Activated CD4-positive, alpha-beta T cell treated with anti-CD3 and anti-CD28 coated beads for 24 hours (primary cell): ENCODE measurements at regions not wholly inside any gene's neighbourhood (a gene's known extent, or its start where the extent isn't known, plus 50 kb on each side); places are given as distances from the start of the nearest gene placed in this dataset.
A peak's percentile ranks its signal among the peaks of the same experiment; 100 is the strongest.
"Not testable (repeated sequence)": the region's sequence is repeated elsewhere in the genome, so short reads cannot be mapped to it uniquely, and the experiment has no call there.

ENCODE experiments used
- DNase-seq, 2 donors: peaks; one replicate each; pipeline ENCODE4 v3.0.0-alpha.2; 2020; ENCODE audit warnings: low read depth in 2 of 2

GRCh38 chr6:20263059-20263458 lies 50.8 kb upstream of the MBOAT1 start:
- no peak for DNase-seq

- DNase-seq = no peak
These were observed 53.6 kb upstream of the MBOAT1 start for GRCh38 chr6:20265842-20266241.

DNA sequence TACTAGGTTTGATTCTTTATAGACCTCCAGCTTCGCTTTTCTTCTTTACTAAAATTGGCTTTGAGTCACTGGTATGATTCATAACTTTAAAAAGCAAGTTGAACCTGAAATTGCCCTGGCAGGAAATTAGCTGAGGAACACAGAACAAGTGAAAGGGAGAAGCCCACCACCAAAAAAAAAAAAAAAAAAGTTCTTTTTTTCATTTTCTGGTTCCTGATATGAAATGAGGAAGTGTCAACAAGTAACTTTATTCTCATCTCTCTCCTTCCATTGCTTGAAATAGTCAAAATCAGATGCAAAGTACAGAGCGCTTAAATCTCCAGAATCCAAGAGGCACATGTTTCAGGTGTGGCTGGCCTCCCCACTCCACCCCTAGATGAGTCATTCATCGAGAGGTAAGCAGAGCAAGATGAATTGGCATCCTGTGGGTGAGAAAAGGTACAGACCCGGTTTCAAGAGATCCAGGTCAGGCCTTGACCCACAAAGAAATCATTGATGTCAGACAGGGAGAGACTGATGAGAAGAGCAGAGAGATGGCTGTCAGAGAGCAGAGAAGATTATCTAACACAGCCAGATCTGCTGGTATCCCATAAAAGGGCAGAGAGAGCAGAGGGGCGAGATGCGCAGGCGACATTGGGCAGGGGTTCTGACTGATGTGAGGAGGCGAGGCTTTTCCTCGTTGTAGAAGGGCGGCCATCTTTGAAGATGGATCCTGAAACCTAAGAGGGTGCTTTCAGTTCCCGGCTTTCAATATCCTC lies 54.8 kb upstream of the MBOAT1 start:
- no peak for DNase-seq

DNA sequence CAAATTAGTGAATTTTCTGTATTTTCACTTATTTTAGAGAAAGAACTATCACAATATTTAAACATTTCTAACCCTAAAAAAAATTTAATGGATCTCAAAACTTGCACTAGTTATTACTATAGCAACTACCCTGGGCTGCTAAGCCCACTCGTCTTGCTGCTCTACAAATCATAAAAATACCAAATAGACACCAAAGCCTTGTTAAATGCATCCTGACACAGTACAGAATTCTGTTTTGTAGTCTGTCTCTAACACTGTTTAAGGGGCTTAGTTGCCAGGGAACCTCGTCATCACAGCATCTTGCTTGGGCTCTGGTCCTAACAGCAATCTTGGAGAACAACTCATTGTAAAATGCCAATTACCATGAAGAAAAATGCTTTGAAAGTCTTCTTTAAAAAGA lies 56.9 kb upstream of the MBOAT1 start:
- no peak for DNase-seq

DNA sequence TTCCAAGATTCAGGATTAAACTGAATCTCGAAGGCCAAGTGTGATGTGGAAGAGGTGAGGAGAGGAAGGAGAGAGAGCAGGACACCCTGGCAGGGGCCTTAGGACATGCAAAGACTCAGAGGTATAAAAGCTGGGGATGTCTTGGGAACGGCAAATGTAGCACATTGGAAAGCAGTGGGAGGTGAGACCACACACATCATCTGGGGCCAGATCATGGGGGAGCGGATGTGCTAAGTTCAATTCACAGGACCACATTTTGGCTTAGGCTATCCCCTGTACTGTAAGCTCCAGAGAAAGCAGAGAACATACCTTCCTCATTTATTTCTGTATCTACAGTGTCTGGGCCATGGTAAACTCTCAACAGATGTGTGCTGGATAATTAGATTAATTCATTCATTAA lies 59.5 kb upstream of the MBOAT1 start:
- DNase-seq = no peak

DNA sequence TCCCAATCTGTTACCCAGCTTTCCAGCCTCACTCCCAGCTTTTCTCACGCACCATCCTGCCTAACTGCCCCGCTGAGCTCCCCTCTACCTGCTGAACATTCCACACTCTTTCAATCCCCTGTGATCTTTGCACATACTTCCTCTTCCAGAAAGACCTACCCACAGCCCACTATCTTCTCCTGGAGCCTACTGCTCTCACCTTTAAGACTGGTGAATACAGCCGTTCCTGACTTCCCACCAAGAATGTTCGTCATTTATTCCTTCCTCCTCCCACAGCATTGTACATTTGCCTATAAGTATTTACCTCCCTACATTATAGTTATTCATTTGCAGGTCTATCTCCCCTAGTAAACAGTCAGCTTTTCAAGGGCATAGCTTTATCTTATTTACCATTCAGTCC lies 61.9 kb upstream of the MBOAT1 start:
- DNase-seq = no peak

DNA sequence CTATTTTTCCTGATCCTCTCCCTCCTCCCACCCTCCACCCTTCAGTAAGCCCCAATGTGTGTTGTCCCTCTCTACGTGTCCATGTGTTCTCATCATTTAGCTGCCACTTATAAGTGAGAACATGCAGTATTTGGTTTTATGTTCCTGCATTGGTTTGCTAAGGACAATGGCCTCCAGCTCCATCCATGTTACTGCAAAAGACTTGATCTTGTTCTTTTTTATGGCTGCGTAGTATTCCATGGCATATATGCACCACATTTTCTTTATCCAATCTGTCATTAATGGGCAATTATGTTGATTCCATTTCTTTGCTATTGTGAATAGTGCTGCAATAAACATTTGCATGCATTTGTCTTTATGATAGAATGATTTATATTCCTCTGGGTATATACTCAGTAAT lies 63.6 kb upstream of the MBOAT1 start:
- not testable (repeated sequence) for DNase-seq

- DNase-seq = not testable (repeated sequence)
These were observed 65.5 kb upstream of the MBOAT1 start for GRCh38 chr6:20277724-20278123.

DNA sequence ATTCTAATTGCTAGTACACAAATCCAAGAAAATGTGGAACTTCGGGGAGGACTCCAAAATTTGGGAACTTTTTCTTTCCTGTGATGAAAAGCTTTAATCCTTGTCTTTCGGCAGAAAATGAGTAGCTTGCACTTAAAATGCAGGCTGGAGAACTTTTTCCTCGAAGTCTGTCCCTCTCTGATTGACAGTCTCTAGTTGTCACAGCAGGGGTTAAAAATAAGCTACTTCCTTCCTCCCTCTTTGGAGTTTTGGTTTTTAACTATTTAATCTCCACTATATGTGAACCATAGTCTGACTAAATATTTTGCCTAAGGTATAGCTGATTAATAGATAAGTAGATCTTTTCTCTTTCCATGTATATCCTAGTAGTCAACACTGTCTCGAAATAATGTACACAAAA lies 66.8 kb upstream of the MBOAT1 start:
- no peak for DNase-seq

- DNase-seq = no peak
These were observed 67.5 kb upstream of the MBOAT1 start for GRCh38 chr6:20279608-20280287.

GRCh38 chr6:20280288-20280621 lies 68.0 kb upstream of the MBOAT1 start:
- DNase-seq = no peak

- no peak for DNase-seq
These were observed 72.4 kb upstream of the MBOAT1 start for GRCh38 chr6:20284672-20285071.

- no peak for DNase-seq
These were observed 74.8 kb upstream of the MBOAT1 start for GRCh38 chr6:20286968-20287565.

DNA sequence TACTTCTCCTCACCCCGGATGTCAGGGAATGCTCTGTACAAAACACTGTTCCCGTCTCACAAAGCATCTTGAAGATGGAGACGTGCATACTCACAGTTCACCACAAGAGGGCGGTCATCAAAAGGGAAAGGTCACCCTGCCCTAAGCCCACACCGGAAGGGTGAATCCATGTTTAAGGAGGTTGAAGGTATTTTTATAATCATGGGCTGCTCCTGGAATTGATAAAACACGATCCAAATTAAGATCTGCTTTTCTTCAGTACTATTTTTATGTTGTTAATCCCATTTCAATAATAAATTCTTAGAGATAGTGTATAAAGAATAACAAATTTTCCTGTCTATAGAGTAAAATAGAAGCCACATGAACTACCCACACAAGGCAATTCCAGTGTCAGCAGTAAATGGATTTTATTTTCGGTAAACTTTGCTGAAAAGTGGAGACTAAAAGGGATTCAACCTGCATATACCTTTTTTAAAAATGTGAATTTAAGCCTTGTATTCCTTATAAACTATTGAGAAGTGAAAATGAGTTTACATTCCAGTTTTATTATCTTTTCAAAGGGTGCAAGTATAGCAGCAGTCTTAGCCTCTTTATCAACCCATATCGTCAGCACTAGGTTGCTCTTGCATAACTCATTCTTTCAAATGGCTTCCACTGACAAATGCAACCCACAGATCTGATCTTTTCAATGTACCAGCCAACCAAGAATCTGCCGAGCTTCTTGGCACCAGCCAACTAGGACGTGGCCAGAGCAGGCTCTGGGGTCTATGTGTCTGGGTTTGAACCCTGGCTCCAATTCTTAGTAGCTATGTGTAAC lies 79.7 kb upstream of the MBOAT1 start:
- DNase-seq = peak; percentile 74 to 75

- DNase-seq = no peak
These were observed 80.6 kb upstream of the MBOAT1 start for GRCh38 chr6:20292905-20293304.

- DNase-seq = no peak
These were observed 89.0 kb upstream of the MBOAT1 start for GRCh38 chr6:20301256-20301655.

GRCh38 chr6:20302168-20302567 lies 89.9 kb upstream of the MBOAT1 start:
- DNase-seq = no peak

DNA sequence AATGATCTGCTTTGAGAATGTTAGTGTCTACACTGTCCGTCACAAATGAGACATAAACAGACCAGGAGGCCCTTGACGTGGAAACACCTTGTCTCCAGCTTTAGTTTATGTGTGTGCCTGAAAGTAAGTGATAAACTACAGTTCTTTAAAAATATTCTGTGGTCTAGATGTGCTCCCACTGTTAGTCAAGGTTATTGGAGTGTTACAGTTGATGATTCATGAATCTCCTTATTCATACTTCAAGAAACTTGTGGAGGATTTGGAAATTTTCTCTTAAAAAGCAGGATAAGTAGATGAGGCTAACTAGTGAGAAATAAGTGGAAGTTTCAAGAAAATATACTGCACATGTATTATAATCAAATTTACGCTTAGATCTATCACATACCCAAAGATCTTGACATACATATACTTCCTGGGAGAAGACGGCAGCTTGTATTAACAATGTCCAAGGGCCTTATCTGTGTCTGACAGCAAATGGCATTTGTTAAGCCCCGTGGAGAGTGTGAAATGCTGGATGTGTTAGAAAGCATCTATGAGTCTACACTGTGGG lies 90.5 kb upstream of the MBOAT1 start:
- no peak for DNase-seq

DNA sequence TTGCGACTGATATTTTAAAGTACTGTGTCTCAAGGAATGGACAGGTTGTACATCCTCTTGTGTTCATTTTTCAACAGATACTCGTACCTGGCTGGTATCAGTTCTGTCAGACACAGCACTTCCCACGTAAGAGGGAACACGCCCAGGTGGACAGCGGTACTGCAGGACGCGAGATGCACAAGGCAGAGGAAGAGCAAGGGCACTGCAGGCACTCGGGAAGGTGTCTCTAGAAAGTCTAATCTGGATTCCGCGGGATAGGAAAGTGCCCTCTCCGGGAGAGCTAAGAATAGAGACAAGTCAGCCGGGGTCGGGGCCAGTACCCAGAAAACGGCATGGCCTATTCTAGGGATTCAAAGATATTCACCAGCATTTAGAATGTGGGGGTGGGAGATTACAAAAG lies 94.2 kb upstream of the MBOAT1 start:
- DNase-seq = no peak

DNA sequence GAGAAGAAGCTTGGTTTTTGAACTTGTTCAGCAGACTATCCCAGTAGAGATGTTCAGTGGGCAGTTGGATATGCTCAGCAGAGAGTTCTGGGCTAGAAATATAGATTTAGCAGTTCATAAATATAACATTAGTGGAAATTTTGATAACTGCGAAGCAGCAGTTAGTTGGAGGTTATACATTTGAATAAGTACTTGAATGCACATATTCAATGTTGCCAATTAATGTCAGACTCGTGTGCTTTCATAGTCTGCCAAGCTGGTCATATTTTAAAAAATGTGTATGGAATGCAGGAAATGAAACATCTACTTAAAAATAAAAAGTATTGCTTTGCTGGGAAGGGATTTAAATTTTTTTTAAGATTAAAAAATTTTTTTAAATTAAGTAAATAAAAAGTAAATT lies 92.5 kb upstream of the E2F3 start:
- DNase-seq = no peak

DNA sequence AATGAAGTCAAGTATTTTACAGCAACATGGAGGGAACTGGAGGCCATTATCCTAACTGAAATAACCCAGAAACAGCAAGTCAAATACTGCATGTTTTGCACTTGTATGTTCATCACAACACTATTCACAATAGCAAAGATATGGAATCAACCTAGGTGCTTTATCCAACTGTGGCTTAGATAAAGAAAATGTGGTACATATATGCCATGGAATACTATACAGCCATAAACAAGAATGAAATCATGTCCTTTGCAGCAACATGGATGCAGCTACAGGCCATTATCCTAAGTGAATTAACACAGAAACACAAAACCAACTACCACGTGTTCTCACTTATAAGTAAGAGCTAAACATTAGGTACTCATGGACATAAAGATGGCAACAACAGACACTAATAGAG lies 91.5 kb upstream of the E2F3 start:
- DNase-seq = no peak

DNA sequence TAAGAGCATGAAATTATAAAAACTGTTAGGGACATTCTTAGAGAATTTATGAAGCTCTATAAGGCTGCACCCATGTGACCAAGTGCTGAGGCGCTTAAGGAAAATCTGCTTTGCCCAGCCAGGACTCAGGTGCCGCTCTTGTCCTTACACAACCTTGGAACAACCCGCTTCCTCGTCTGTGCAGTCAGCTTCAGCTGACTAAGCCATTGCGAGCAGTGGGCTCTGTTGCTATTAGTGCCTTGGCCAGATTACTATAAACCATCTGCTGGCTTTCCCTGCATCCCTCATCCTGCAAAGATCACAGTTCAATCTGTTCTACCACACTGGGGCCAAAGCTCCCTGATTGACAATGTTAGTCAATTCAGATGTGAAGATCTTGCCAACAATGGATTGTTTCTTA lies 89.1 kb upstream of the E2F3 start:
- no peak for DNase-seq
